ENCODE measurements at regions not wholly inside any gene's neighbourhood (a gene's known extent, or its start where the extent isn't known, plus 50 kb on each side); places are given as distances from the start of the nearest gene placed in this dataset.

GRCh38 chr1:239240736-239241135 is 145.6 kb upstream of the CHRM3 start:
- Histone ChIP-seq H3K27ac (ENCODE audit: low read depth, low read length) (no peak overlapping the region), H3K4me1 (ENCODE audit: insufficient read depth, low read length) (no peaks in the 10 kb centered on the region), H3K36me3 (ENCODE audit: insufficient read depth, low read length) (no peaks in the 10 kb centered on the region), H3K27me3 (ENCODE audit: control insufficient read depth in 1 of 2, insufficient read depth in 2 of 2, low read length in 2 of 2) (no peaks in the 10 kb centered on the region), H3K9ac (ENCODE audit: low read length) (no peak overlapping the region), H3K4me3 (ENCODE audit: low read depth in 1 of 2, low read length in 2 of 2) (no peak overlapping the region), H3K9me3 (ENCODE audit: low read length) (no peaks in the 10 kb centered on the region)

- no peak overlapping the region for H3K9ac ChIP-seq (ENCODE audit: low read length)
- H3K4me3 ChIP-seq (ENCODE audit: low read depth in 1 of 2, low read length in 2 of 2), result no peak overlapping the region
These were observed 146.8 kb upstream of the CHRM3 start for GRCh38 chr1:239239529-239239928.

GRCh38 chr1:239237912-239238311 is 148.5 kb upstream of the CHRM3 start:
- Histone ChIP-seq H3K4me1 (ENCODE audit: insufficient read depth, low read length) (no peaks in the 10 kb centered on the region), H3K27ac (ENCODE audit: low read depth, low read length) (no peak overlapping the region), H3K4me3 (ENCODE audit: low read depth in 1 of 2, low read length in 2 of 2) (no peak overlapping the region), H3K9ac (ENCODE audit: low read length) (no peak overlapping the region), H3K9me3 (ENCODE audit: low read length) (no peaks in the 10 kb centered on the region), H3K27me3 (ENCODE audit: control insufficient read depth in 1 of 2, insufficient read depth in 2 of 2, low read length in 2 of 2) (no peaks in the 10 kb centered on the region), H3K36me3 (ENCODE audit: insufficient read depth, low read length) (no peaks in the 10 kb centered on the region)

More at GRCh38 chr1:239239529-239239928, 146.8 kb upstream of the CHRM3 start:
- no peaks in the 10 kb centered on the region for H3K36me3 ChIP-seq (ENCODE audit: insufficient read depth, low read length)
- no peaks in the 10 kb centered on the region for H3K27me3 ChIP-seq (ENCODE audit: control insufficient read depth in 1 of 2, insufficient read depth in 2 of 2, low read length in 2 of 2)
- no peaks in the 10 kb centered on the region for H3K9me3 ChIP-seq (ENCODE audit: low read length)
- no peak overlapping the region for H3K27ac ChIP-seq (ENCODE audit: low read depth, low read length)
- no peaks in the 10 kb centered on the region for H3K4me1 ChIP-seq (ENCODE audit: insufficient read depth, low read length)

GRCh38 chr1:239233626-239234025 is 152.7 kb upstream of the CHRM3 start:
- H3K27ac ChIP-seq (ENCODE audit: low read depth, low read length), result no peak overlapping the region
- no peaks in the 10 kb centered on the region for H3K4me1 ChIP-seq (ENCODE audit: insufficient read depth, low read length)
- H3K4me3 ChIP-seq (ENCODE audit: low read depth in 1 of 2, low read length in 2 of 2), result no peak overlapping the region
- no peaks in the 10 kb centered on the region for H3K9me3 ChIP-seq (ENCODE audit: low read length)
- H3K36me3 ChIP-seq (ENCODE audit: insufficient read depth, low read length), result no peaks in the 10 kb centered on the region
- no peak overlapping the region for H3K9ac ChIP-seq (ENCODE audit: low read length)
- H3K27me3 ChIP-seq (ENCODE audit: control insufficient read depth in 1 of 2, insufficient read depth in 2 of 2, low read length in 2 of 2), result no peaks in the 10 kb centered on the region

GRCh38 chr1:239232921-239233320 is 153.4 kb upstream of the CHRM3 start:
- Histone ChIP-seq H3K9me3 (ENCODE audit: low read length) (no peaks in the 10 kb centered on the region), H3K36me3 (ENCODE audit: insufficient read depth, low read length) (no peaks in the 10 kb centered on the region), H3K27ac (ENCODE audit: low read depth, low read length) (no peak overlapping the region), H3K4me1 (ENCODE audit: insufficient read depth, low read length) (no peaks in the 10 kb centered on the region), H3K27me3 (ENCODE audit: control insufficient read depth in 1 of 2, insufficient read depth in 2 of 2, low read length in 2 of 2) (no peaks in the 10 kb centered on the region), H3K9ac (ENCODE audit: low read length) (no peak overlapping the region), H3K4me3 (ENCODE audit: low read depth in 1 of 2, low read length in 2 of 2) (no peak overlapping the region)

- no peak overlapping the region for H3K9ac ChIP-seq (ENCODE audit: low read length)
- H3K4me1 ChIP-seq (ENCODE audit: insufficient read depth, low read length), result peaks cover under 1% of the 10 kb centered on the region
- H3K27ac ChIP-seq (ENCODE audit: low read depth, low read length), result no peak overlapping the region
- no peaks in the 10 kb centered on the region for H3K27me3 ChIP-seq (ENCODE audit: control insufficient read depth in 1 of 2, insufficient read depth in 2 of 2, low read length in 2 of 2)
- H3K4me3 ChIP-seq (ENCODE audit: low read depth in 1 of 2, low read length in 2 of 2), result no peak overlapping the region
- H3K36me3 ChIP-seq (ENCODE audit: insufficient read depth, low read length), result no peaks in the 10 kb centered on the region
- H3K9me3 ChIP-seq (ENCODE audit: low read length), result no peaks in the 10 kb centered on the region
These were observed 157.9 kb upstream of the CHRM3 start for GRCh38 chr1:239228451-239228850.

- Histone ChIP-seq H3K27me3 (ENCODE audit: control insufficient read depth in 1 of 2, insufficient read depth in 2 of 2, low read length in 2 of 2) (no peaks in the 10 kb centered on the region), H3K27ac (ENCODE audit: low read depth, low read length) (no peak overlapping the region), H3K36me3 (ENCODE audit: insufficient read depth, low read length) (no peaks in the 10 kb centered on the region), H3K4me1 (ENCODE audit: insufficient read depth, low read length) (peaks cover 6% of the 10 kb centered on the region), H3K9me3 (ENCODE audit: low read length) (peaks cover 11% of the 10 kb centered on the region), H3K4me3 (ENCODE audit: low read depth in 1 of 2, low read length in 2 of 2) (no peak overlapping the region), H3K9ac (ENCODE audit: low read length) (no peak overlapping the region)
These were observed 161.0 kb upstream of the CHRM3 start for GRCh38 chr1:239225396-239225795.

- Histone ChIP-seq H3K4me3 (ENCODE audit: low read depth in 1 of 2, low read length in 2 of 2) (no peak overlapping the region), H3K9me3 (ENCODE audit: low read length) (peaks cover 11% of the 10 kb centered on the region), H3K27ac (ENCODE audit: low read depth, low read length) (no peak overlapping the region), H3K27me3 (ENCODE audit: control insufficient read depth in 1 of 2, insufficient read depth in 2 of 2, low read length in 2 of 2) (no peaks in the 10 kb centered on the region), H3K9ac (ENCODE audit: low read length) (no peak overlapping the region), H3K4me1 (ENCODE audit: insufficient read depth, low read length) (peaks cover 6% of the 10 kb centered on the region), H3K36me3 (ENCODE audit: insufficient read depth, low read length) (no peaks in the 10 kb centered on the region)
These were observed 162.3 kb upstream of the CHRM3 start for GRCh38 chr1:239224100-239224499.

- Histone ChIP-seq H3K27me3 (ENCODE audit: control insufficient read depth in 1 of 2, insufficient read depth in 2 of 2, low read length in 2 of 2) (no peaks in the 10 kb centered on the region), H3K9me3 (ENCODE audit: low read length) (peaks cover 11% of the 10 kb centered on the region), H3K36me3 (ENCODE audit: insufficient read depth, low read length) (no peaks in the 10 kb centered on the region), H3K4me3 (ENCODE audit: low read depth in 1 of 2, low read length in 2 of 2) (no peak overlapping the region), H3K9ac (ENCODE audit: low read length) (no peak overlapping the region), H3K4me1 (ENCODE audit: insufficient read depth, low read length) (peaks cover 10% of the 10 kb centered on the region), H3K27ac (ENCODE audit: low read depth, low read length) (no peak overlapping the region)
These were observed 163.4 kb upstream of the CHRM3 start for GRCh38 chr1:239222999-239223398.

GRCh38 chr1:239221656-239222055 is 164.7 kb upstream of the CHRM3 start:
- Histone ChIP-seq H3K9ac (ENCODE audit: low read length) (no peak overlapping the region), H3K9me3 (ENCODE audit: low read length) (peaks cover 11% of the 10 kb centered on the region), H3K27me3 (ENCODE audit: control insufficient read depth in 1 of 2, insufficient read depth in 2 of 2, low read length in 2 of 2) (no peaks in the 10 kb centered on the region), H3K4me3 (ENCODE audit: low read depth in 1 of 2, low read length in 2 of 2) (no peak overlapping the region), H3K27ac (ENCODE audit: low read depth, low read length) (no peak overlapping the region), H3K36me3 (ENCODE audit: insufficient read depth, low read length) (no peaks in the 10 kb centered on the region), H3K4me1 (ENCODE audit: insufficient read depth, low read length) (peaks cover 14% of the 10 kb centered on the region)

- H3K9me3 ChIP-seq (ENCODE audit: low read length), result peaks cover 11% of the 10 kb centered on the region
- H3K27ac ChIP-seq (ENCODE audit: low read depth, low read length), result no peak overlapping the region
- peaks cover 14% of the 10 kb centered on the region for H3K4me1 ChIP-seq (ENCODE audit: insufficient read depth, low read length)
- no peak overlapping the region for H3K9ac ChIP-seq (ENCODE audit: low read length)
- H3K27me3 ChIP-seq (ENCODE audit: control insufficient read depth in 1 of 2, insufficient read depth in 2 of 2, low read length in 2 of 2), result no peaks in the 10 kb centered on the region
- no peak overlapping the region for H3K4me3 ChIP-seq (ENCODE audit: low read depth in 1 of 2, low read length in 2 of 2)
- no peaks in the 10 kb centered on the region for H3K36me3 ChIP-seq (ENCODE audit: insufficient read depth, low read length)
These were observed 166.7 kb upstream of the CHRM3 start for GRCh38 chr1:239219679-239220078.

- Histone ChIP-seq H3K4me3 (ENCODE audit: low read depth in 1 of 2, low read length in 2 of 2) (no peak overlapping the region), H3K27ac (ENCODE audit: low read depth, low read length) (no peak overlapping the region), H3K9me3 (ENCODE audit: low read length) (peaks cover 11% of the 10 kb centered on the region), H3K9ac (ENCODE audit: low read length) (no peak overlapping the region), H3K27me3 (ENCODE audit: control insufficient read depth in 1 of 2, insufficient read depth in 2 of 2, low read length in 2 of 2) (no peaks in the 10 kb centered on the region), H3K4me1 (ENCODE audit: insufficient read depth, low read length) (peaks cover 12% of the 10 kb centered on the region), H3K36me3 (ENCODE audit: insufficient read depth, low read length) (no peaks in the 10 kb centered on the region)
These were observed 168.1 kb upstream of the CHRM3 start for GRCh38 chr1:239218301-239218700.
